Transverse colon (tissue), 4 donors: ENCODE measurements at regions not wholly inside any gene's neighbourhood (a gene's known extent, or its start where the extent isn't known, plus 50 kb on each side); places are given as distances from the start of the nearest gene placed in this dataset.

ENCODE experiments used
- DNase-seq: peaks from one replicate; pipeline ENCODE4 v3.0.0-alpha.2; 2019
- H3K27ac ChIP-seq, 4 donors: fragments of 200-600 bp; sonication (generic); 2 replicates each; pipeline ENCODE4 v1.5.1; 2016 to 2018; ENCODE audit warnings: inconsistent platforms in 4 of 4
- H3K27me3 ChIP-seq: fragments of 200-600 bp; sonication (generic); 2 replicates; pipeline ENCODE4 v1.5.1; 2017; ENCODE audit warnings: inconsistent platforms
- H3K36me3 ChIP-seq, 4 donors: fragments of 200-600 bp; sonication (generic); 2 replicates each; pipeline ENCODE4 v1.5.1; 2017 to 2019; ENCODE audit warnings: inconsistent platforms in 4 of 4
- H3K4me1 ChIP-seq, 4 donors: fragments of 200-600 bp; sonication (generic); 2 replicates each; pipeline ENCODE4 v1.5.1; 2017 to 2020; ENCODE audit warnings: inconsistent platforms in 4 of 4
- H3K4me3 ChIP-seq, 4 donors: fragments of 200-600 bp; sonication (generic); 1 replicate in 1 of 4; 2 replicates in 3 of 4; pipeline versions ENCODE4 v1.5.1 to v1.6.1; 2017 to 2019; ENCODE audit warnings: inconsistent platforms in 4 of 4
- H3K9me3 ChIP-seq, 2 donors: fragments of 200-600 bp; sonication (generic); 2 replicates each; pipeline ENCODE4 v1.5.1; 2017 to 2019; ENCODE audit warnings: inconsistent platforms in 2 of 2
- EP300 ChIP-seq: sonication (generic); formaldehyde crosslinking; IDR thresholded peaks from one replicate; pipeline ENCODE4 v1.6.1; 2017; ENCODE audit warnings: antibody characterized with exemption, low read depth
- POLR2A ChIP-seq: fragments of 450-650 bp; IDR thresholded peaks from one replicate; pipeline ENCODE4 v1.6.1; 2016; ENCODE audit warnings: antibody characterized with exemption, mild to moderate bottlenecking, moderate library complexity
- POLR2AphosphoS5 ChIP-seq, 3 donors: sonication (generic); formaldehyde crosslinking; IDR thresholded peaks; one replicate each; pipeline ENCODE4 v1.6.1; 2016; ENCODE audit warnings: antibody characterized with exemption in 3 of 3
- WGBS, 2 donors: methylation state at CpG; one replicate each; pipeline ENCODE4 v1.1.5; 2018; ENCODE audit warnings: low coverage in 1 of 2; 5-methylcytosine and 5-hydroxymethylcytosine counted together
- in situ Hi-C, 4 donors: fragments of 200-750 bp; cut with MboI; loops; one replicate each; pipeline versions ENCODE4 v1.15.0 to v1.15.1; 2017; ENCODE audit warnings: low sequenced_read_pairs in 3 of 4, low pct_ligation_motif_present in 1 of 4, low pct_unique_long_range_greater_than_20kb in 1 of 4
- intact Hi-C: fragments of 100-400 bp; cut with DNase I; formaldehyde crosslinking; loops from one replicate; pipeline ENCODE4 v1.15.1; 2023; ENCODE audit warnings: low total_unique reads
- TF ChIP-seq, protein P1 (sequence below), 5 experiments: fragments of 200-600 bp in 3 of 5; fragments of 450-650 bp in 2 of 5; sonication (generic) in 3 of 5; IDR thresholded peaks; 1 replicate in 2 of 5; 2 replicates in 3 of 5; pipeline ENCODE4 v1.5.1; 2016 to 2017; ENCODE audit warnings: antibody characterized with exemption in 5 of 5, inconsistent platforms in 3 of 5, mild to moderate bottlenecking in 2 of 5, moderate library complexity in 1 of 5

DNA sequence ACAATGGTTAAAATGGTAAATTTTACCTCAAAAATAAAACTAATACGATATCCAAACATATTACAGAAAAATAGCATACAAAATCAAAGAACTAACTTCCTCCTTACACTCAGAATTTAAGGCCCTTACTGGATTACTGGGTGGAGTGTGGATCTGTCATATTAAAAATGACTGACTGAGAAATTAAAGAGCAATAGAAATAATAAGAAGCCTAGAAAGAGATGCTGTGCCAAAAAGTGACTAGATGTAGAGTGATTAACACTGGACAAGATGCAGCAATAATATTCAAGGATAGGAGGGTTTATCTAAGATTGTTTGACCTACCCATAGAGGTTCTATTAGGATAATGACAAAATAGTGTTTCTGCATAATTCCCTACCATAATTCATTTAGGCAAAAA lies 424.3 kb downstream of the SETD4 start:
- Histone ChIP-seq H3K4me3 (no peak overlapping the region), H3K4me1 (no peaks in the 10 kb centered on the region), H3K36me3 (no peaks in the 10 kb centered on the region), H3K27me3 (no peaks in the 10 kb centered on the region), H3K9me3 (no peaks in the 10 kb centered on the region), H3K27ac (no peak overlapping the region)
- 86 to 88% methylated on average over 1 of the region's 1 CpG for WGBS, 2 donors
- intact Hi-C loops (no loop called here), in situ Hi-C loops (no loop called here)
- TF ChIP-seq, protein P1, sequence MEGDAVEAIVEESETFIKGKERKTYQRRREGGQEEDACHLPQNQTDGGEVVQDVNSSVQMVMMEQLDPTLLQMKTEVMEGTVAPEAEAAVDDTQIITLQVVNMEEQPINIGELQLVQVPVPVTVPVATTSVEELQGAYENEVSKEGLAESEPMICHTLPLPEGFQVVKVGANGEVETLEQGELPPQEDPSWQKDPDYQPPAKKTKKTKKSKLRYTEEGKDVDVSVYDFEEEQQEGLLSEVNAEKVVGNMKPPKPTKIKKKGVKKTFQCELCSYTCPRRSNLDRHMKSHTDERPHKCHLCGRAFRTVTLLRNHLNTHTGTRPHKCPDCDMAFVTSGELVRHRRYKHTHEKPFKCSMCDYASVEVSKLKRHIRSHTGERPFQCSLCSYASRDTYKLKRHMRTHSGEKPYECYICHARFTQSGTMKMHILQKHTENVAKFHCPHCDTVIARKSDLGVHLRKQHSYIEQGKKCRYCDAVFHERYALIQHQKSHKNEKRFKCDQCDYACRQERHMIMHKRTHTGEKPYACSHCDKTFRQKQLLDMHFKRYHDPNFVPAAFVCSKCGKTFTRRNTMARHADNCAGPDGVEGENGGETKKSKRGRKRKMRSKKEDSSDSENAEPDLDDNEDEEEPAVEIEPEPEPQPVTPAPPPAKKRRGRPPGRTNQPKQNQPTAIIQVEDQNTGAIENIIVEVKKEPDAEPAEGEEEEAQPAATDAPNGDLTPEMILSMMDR (IDR thresholded peaks at IDR 0.05) = no peak
- no peak for TF ChIP-seq POLR2A
- no peak for TF ChIP-seq EP300
- TF ChIP-seq POLR2AphosphoS5 (IDR thresholded peaks at IDR 0.05) = no peak
- no peak for DNase-seq

- intact Hi-C loops (no loop called here), in situ Hi-C loops (no loop called here)
- H3K27me3 ChIP-seq = no peaks in the 10 kb centered on the region
- 79 to 90% methylated on average over 2 of the region's 2 CpGs for WGBS, 2 donors
- no peaks in the 10 kb centered on the region for H3K9me3 ChIP-seq
- H3K27ac ChIP-seq = no peak overlapping the region
- TF ChIP-seq POLR2A (no peak), EP300 (no peak), POLR2AphosphoS5 (IDR thresholded peaks at IDR 0.05) (no peak)
- TF ChIP-seq, protein P1 (IDR thresholded peaks at IDR 0.05) = no peak
- H3K4me1 ChIP-seq = no peaks in the 10 kb centered on the region
- no peaks in the 10 kb centered on the region for H3K36me3 ChIP-seq
- DNase-seq = no peak
- H3K4me3 ChIP-seq = no peak overlapping the region
Measured at GRCh38 chr21:35635261-35635660, 425.1 kb downstream of the SETD4 start.

DNA sequence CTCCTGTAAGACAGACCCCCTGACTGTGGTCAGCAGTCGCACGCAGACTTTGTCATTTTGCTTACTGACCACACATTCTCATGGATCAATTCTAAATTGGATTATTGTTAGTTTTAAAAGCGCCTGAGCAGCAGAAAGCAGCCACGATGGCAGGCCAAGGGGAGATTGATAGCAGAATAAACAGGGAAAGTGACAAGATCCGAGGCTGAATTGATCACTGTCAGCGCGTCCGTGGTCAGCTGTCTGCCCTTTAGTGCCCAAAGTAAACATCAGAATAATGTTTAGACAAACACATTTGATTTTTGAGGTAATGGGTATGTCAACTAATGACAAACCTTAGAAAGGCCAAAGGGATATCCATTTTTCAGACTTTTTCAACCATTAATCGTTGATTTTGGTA lies 426.8 kb downstream of the SETD4 start:
- no peaks in the 10 kb centered on the region for H3K36me3 ChIP-seq
- no peak overlapping the region for H3K4me3 ChIP-seq
- 81 to 92% methylated on average over 2 to 9 of the region's 9 CpGs for WGBS, 2 donors
- H3K9me3 ChIP-seq = no peaks in the 10 kb centered on the region
- no peaks in the 10 kb centered on the region for H3K27me3 ChIP-seq
- H3K4me1 ChIP-seq = no peaks in the 10 kb centered on the region
- TF ChIP-seq EP300 (no peak), POLR2A (no peak), POLR2AphosphoS5 (IDR thresholded peaks at IDR 0.05) (no peak)
- TF ChIP-seq, protein P1 (IDR thresholded peaks at IDR 0.05) = no peak
- DNase-seq = no peak
- H3K27ac ChIP-seq = no peak overlapping the region
- intact Hi-C loops = no loop called here
- in situ Hi-C loops = no loop called here

DNA sequence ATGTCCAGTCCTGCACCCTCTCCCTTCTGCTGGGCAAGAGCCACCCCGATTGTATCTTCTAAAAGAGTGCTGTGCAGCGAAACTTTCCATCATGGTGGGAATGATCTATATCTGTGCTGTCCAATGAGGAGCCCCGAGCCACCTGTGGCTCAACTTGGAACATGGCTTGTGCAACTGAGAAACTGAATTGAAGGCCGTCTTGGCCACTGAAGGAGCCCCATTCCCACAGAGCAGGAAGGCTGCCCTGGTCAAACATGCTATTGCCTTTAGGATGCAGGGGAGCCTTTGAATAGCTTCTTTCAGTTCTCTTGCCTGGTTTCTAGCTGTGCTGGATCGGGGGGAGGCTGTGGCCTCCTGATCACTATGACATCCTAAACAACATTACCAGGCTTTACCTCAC lies 427.6 kb downstream of the SETD4 start:
- no peaks in the 10 kb centered on the region for H3K27me3 ChIP-seq
- 82 to 87% methylated on average over 4 to 5 of the region's 5 CpGs for WGBS, 2 donors
- H3K9me3 ChIP-seq = no peaks in the 10 kb centered on the region
- H3K4me3 ChIP-seq = no peak overlapping the region
- H3K36me3 ChIP-seq = no peaks in the 10 kb centered on the region
- DNase-seq = no peak
- intact Hi-C loops (no loop called here), in situ Hi-C loops (no loop called here)
- H3K27ac ChIP-seq = no peak overlapping the region
- H3K4me1 ChIP-seq = no peaks in the 10 kb centered on the region
- TF ChIP-seq EP300 (no peak), POLR2A (no peak), POLR2AphosphoS5 (IDR thresholded peaks at IDR 0.05) (no peak)
- TF ChIP-seq, protein P1 (IDR thresholded peaks at IDR 0.05) = no peak
